ENCODE measurements at regions not wholly inside any gene's neighbourhood (a gene's known extent, or its start where the extent isn't known, plus 50 kb on each side); places are given as distances from the start of the nearest gene placed in this dataset.

GRCh38 chr12:85405781-85406522 is 125.9 kb downstream of the ALX1 start:
- DNase-seq (ENCODE audit: low spot score) (no peak), ATAC-seq (no peak)
- ChIA-PET POLR2A (no interaction called here), CTCF (interaction anchor here (1.1 kb wide), 1 partner anchor 250 kb away, joined by 3 read pairs; no protein-coding TSS in a partner anchor)
- Mint-ChIP-seq H3K9me3 (no peaks in the 10 kb centered on the region), H3K4me1 (peaks cover 8% of the 10 kb centered on the region), H3K36me3 (no peaks in the 10 kb centered on the region), H3K4me3 (no peak overlapping the region), H3K27me3 (ENCODE audit: low read depth) (peaks cover 72% of the 10 kb centered on the region), H3K27ac (no peak overlapping the region)
- TF ChIP-seq SMAD4 (CRISPR knock-in tag; IDR thresholded peaks at IDR 0.05) = no peak
- TF ChIP-seq, protein P1, sequence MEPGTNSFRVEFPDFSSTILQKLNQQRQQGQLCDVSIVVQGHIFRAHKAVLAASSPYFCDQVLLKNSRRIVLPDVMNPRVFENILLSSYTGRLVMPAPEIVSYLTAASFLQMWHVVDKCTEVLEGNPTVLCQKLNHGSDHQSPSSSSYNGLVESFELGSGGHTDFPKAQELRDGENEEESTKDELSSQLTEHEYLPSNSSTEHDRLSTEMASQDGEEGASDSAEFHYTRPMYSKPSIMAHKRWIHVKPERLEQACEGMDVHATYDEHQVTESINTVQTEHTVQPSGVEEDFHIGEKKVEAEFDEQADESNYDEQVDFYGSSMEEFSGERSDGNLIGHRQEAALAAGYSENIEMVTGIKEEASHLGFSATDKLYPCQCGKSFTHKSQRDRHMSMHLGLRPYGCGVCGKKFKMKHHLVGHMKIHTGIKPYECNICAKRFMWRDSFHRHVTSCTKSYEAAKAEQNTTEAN (CRISPR knock-in tag; IDR thresholded peaks at IDR 0.05) = no peak
- TF ChIP-seq ZNF219 (CRISPR knock-in tag; IDR thresholded peaks at IDR 0.05; ENCODE audit: borderline replicate concordance) = no peak
- TF ChIP-seq CBFB (CRISPR knock-in tag; IDR thresholded peaks at IDR 0.05; ENCODE audit: low read depth) = no peak
- TF ChIP-seq, protein P2, sequence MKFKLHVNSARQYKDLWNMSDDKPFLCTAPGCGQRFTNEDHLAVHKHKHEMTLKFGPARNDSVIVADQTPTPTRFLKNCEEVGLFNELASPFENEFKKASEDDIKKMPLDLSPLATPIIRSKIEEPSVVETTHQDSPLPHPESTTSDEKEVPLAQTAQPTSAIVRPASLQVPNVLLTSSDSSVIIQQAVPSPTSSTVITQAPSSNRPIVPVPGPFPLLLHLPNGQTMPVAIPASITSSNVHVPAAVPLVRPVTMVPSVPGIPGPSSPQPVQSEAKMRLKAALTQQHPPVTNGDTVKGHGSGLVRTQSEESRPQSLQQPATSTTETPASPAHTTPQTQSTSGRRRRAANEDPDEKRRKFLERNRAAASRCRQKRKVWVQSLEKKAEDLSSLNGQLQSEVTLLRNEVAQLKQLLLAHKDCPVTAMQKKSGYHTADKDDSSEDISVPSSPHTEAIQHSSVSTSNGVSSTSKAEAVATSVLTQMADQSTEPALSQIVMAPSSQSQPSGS (CRISPR knock-in tag; IDR thresholded peaks at IDR 0.05; ENCODE audit: borderline replicate concordance, low read depth) = no peak
- TF ChIP-seq, protein P3, sequence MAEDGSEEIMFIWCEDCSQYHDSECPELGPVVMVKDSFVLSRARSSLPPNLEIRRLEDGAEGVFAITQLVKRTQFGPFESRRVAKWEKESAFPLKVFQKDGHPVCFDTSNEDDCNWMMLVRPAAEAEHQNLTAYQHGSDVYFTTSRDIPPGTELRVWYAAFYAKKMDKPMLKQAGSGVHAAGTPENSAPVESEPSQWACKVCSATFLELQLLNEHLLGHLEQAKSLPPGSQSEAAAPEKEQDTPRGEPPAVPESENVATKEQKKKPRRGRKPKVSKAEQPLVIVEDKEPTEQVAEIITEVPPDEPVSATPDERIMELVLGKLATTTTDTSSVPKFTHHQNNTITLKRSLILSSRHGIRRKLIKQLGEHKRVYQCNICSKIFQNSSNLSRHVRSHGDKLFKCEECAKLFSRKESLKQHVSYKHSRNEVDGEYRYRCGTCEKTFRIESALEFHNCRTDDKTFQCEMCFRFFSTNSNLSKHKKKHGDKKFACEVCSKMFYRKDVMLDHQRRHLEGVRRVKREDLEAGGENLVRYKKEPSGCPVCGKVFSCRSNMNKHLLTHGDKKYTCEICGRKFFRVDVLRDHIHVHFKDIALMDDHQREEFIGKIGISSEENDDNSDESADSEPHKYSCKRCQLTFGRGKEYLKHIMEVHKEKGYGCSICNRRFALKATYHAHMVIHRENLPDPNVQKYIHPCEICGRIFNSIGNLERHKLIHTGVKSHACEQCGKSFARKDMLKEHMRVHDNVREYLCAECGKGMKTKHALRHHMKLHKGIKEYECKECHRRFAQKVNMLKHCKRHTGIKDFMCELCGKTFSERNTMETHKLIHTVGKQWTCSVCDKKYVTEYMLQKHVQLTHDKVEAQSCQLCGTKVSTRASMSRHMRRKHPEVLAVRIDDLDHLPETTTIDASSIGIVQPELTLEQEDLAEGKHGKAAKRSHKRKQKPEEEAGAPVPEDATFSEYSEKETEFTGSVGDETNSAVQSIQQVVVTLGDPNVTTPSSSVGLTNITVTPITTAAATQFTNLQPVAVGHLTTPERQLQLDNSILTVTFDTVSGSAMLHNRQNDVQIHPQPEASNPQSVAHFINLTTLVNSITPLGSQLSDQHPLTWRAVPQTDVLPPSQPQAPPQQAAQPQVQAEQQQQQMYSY (CRISPR knock-in tag; IDR thresholded peaks at IDR 0.05) = no peak
- TF ChIP-seq, protein P4, sequence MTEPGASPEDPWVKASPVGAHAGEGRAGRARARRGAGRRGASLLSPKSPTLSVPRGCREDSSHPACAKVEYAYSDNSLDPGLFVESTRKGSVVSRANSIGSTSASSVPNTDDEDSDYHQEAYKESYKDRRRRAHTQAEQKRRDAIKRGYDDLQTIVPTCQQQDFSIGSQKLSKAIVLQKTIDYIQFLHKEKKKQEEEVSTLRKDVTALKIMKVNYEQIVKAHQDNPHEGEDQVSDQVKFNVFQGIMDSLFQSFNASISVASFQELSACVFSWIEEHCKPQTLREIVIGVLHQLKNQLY (CRISPR knock-in tag; IDR thresholded peaks at IDR 0.05) = no peak
- no peak for TF ChIP-seq ETV6 (CRISPR knock-in tag; IDR thresholded peaks at IDR 0.05)
- TF ChIP-seq SP1 (CRISPR knock-in tag; conservative IDR thresholded peaks at IDR 0.05) = no peak
- TF ChIP-seq KAT7 (CRISPR knock-in tag; IDR thresholded peaks at IDR 0.05; ENCODE audit: borderline replicate concordance) = no peak
- no peak for TF ChIP-seq NR2C2 (CRISPR knock-in tag; IDR thresholded peaks at IDR 0.05)
- TF ChIP-seq FOXP4 (CRISPR knock-in tag; IDR thresholded peaks at IDR 0.05) = no peak
- no peak for TF ChIP-seq ZNF263 (CRISPR knock-in tag; IDR thresholded peaks at IDR 0.05; ENCODE audit: low read depth)
- no peak for TF ChIP-seq USF1 (CRISPR knock-in tag; IDR thresholded peaks at IDR 0.05)

DNA sequence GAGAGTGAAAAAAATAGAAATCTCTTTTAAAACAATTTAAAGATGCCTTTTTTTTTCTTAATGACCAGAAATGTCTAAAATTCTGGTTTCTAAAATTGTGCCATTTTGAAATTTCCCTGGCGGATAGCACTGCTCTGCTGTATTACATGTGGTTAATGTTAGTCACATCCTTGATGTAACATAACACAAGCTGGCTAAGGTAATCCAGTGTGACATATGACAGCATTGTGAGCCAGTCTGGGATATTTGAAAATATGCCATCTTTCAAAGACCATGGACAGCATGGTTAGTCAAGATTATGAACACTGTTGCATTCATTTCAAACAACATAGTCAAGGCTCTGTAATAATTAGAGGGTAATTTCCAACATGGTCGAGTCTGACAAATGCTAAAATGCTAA is 133.2 kb downstream of the ALX1 start:
- Mint-ChIP-seq H3K9me3 (no peaks in the 10 kb centered on the region), H3K27ac (no peak overlapping the region), H3K27me3 (ENCODE audit: low read depth) (peaks cover 26% of the 10 kb centered on the region), H3K4me1 (no peaks in the 10 kb centered on the region), H3K4me3 (no peak overlapping the region), H3K36me3 (no peaks in the 10 kb centered on the region)
- DNase-seq (ENCODE audit: low spot score) (no peak), ATAC-seq (no peak)
- POLR2A ChIA-PET = no interaction called here
- CTCF ChIA-PET = no interaction called here
- TF ChIP-seq, protein P5, sequence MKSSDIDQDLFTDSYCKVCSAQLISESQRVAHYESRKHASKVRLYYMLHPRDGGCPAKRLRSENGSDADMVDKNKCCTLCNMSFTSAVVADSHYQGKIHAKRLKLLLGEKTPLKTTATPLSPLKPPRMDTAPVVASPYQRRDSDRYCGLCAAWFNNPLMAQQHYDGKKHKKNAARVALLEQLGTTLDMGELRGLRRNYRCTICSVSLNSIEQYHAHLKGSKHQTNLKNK (CRISPR knock-in tag; IDR thresholded peaks at IDR 0.05) = no peak
- TF ChIP-seq, protein P6, sequence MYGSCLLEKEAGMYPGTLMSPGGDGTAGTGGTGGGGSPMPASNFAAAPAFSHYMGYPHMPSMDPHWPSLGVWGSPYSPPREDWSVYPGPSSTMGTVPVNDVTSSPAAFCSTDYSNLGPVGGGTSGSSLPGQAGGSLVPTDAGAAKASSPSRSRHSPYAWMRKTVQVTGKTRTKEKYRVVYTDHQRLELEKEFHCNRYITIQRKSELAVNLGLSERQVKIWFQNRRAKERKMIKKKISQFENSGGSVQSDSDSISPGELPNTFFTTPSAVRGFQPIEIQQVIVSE (CRISPR knock-in tag; IDR thresholded peaks at IDR 0.05; ENCODE audit: borderline replicate concordance) = no peak
- TF ChIP-seq FOXP4 (CRISPR knock-in tag; IDR thresholded peaks at IDR 0.05) (no peak), E2F1 (CRISPR knock-in tag; IDR thresholded peaks at IDR 0.05) (no peak), GTF2I (CRISPR knock-in tag; conservative IDR thresholded peaks at IDR 0.05) (no peak), PRRX2 (CRISPR knock-in tag; IDR thresholded peaks at IDR 0.05) (no peak), KAT7 (CRISPR knock-in tag; IDR thresholded peaks at IDR 0.05; ENCODE audit: borderline replicate concordance) (no peak)

Measured in WTC11 (cell line).